ENCODE measurements at regions not wholly inside any gene's neighbourhood (a gene's known extent, or its start where the extent isn't known, plus 50 kb on each side); places are given as distances from the start of the nearest gene placed in this dataset.

DNA sequence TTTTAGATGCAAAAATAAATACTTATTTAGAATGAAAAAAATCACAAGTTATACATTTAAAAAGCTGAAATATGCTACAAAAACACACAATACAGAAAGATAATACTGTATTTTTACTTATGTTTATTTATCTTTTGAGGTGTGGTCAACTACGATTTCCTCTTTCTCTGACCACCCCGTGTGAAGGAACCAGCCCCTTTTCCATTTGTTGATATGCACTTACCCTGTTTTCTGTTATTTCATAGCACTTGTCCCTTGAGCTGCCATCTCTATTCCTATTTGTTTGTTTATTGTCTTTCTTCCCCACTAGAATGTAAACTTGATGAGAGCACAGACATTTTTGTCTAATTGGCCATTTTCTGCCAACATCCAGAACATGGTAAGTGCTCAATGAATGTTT lies 460.5 kb upstream of the TRIB2 start:
- no TSS peak for BruUV-seq (replicated peaks)
- no peaks in the 10 kb centered on the region for H3K36me3 ChIP-seq (ENCODE audit: insufficient read depth, low read length)
- CTCF ChIA-PET (ENCODE audit: unreplicated experiment) = no interaction called here
- H3K9me2 ChIP-seq (ENCODE audit: insufficient read depth, low read length) = no peaks in the 10 kb centered on the region
- no peaks in the 10 kb centered on the region for H4K20me1 ChIP-seq (ENCODE audit: insufficient read depth, low read length)
- no peak overlapping the region for H3K4me2 ChIP-seq (ENCODE audit: low read length)
- no peaks in the 10 kb centered on the region for H3K9me3 ChIP-seq (ENCODE audit: low read length)
- no peak overlapping the region for H3K4me3 ChIP-seq (ENCODE audit: low read depth, low read length, poor library complexity, severe bottlenecking)
- no peak for DNase-seq (ENCODE audit: low spot score)
- H3K4me1 ChIP-seq (ENCODE audit: insufficient read depth, low read length, poor library complexity, severe bottlenecking) = no peaks in the 10 kb centered on the region
- POLR2A ChIA-PET = interaction anchor here (1.0 to 1.4 kb wide), 2 partner anchors 18 to 38 kb away, joined by 3 to 5 read pairs; no protein-coding TSS in a partner anchor
- no peak overlapping the region for H2AFZ ChIP-seq (ENCODE audit: low read length)
- no peaks in the 10 kb centered on the region for H3K79me2 ChIP-seq (ENCODE audit: insufficient read depth, low read depth, low read length)
- no peak overlapping the region for H3K27ac ChIP-seq (ENCODE audit: low read depth, low read length, poor library complexity, severe bottlenecking)
- TF ChIP-seq EZH2phosphoT487 (IDR thresholded peaks at IDR 0.05; ENCODE audit: borderline replicate concordance, low read depth, low read length) = no peak
- TF ChIP-seq, protein P1, sequence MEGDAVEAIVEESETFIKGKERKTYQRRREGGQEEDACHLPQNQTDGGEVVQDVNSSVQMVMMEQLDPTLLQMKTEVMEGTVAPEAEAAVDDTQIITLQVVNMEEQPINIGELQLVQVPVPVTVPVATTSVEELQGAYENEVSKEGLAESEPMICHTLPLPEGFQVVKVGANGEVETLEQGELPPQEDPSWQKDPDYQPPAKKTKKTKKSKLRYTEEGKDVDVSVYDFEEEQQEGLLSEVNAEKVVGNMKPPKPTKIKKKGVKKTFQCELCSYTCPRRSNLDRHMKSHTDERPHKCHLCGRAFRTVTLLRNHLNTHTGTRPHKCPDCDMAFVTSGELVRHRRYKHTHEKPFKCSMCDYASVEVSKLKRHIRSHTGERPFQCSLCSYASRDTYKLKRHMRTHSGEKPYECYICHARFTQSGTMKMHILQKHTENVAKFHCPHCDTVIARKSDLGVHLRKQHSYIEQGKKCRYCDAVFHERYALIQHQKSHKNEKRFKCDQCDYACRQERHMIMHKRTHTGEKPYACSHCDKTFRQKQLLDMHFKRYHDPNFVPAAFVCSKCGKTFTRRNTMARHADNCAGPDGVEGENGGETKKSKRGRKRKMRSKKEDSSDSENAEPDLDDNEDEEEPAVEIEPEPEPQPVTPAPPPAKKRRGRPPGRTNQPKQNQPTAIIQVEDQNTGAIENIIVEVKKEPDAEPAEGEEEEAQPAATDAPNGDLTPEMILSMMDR (conservative IDR thresholded peaks at IDR 0.05; ENCODE audit: low read length) = no peak
- intact Hi-C loops (cut with micrococcal nuclease; ENCODE audit: unreplicated experiment) = no loop called here

DNA sequence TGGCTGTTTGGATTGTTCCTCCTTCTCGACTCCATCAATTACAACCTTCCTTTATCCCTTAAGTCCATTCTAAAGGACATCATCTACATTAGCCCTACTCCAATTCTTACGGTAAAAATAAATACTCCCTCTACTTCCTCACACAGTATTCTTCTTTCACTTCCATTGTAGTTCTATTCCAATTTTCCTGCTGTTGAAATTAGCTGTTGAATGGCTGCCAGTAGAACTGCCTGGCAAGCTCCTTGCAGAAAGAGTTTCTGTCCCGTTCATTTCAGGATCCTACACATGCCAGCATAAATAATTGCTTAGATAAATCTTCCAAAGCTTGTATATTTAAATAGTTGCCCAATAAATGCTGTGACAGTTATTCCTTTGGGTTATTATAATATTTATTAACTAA lies 459.3 kb upstream of the TRIB2 start:
- no peaks in the 10 kb centered on the region for H3K9me3 ChIP-seq (ENCODE audit: low read length)
- H3K4me3 ChIP-seq (ENCODE audit: low read depth, low read length, poor library complexity, severe bottlenecking) = no peak overlapping the region
- no peaks in the 10 kb centered on the region for H3K79me2 ChIP-seq (ENCODE audit: insufficient read depth, low read depth, low read length)
- intact Hi-C loops (cut with micrococcal nuclease; ENCODE audit: unreplicated experiment) = no loop called here
- H3K4me1 ChIP-seq (ENCODE audit: insufficient read depth, low read length, poor library complexity, severe bottlenecking) = no peaks in the 10 kb centered on the region
- no peak overlapping the region for H2AFZ ChIP-seq (ENCODE audit: low read length)
- no peak overlapping the region for H3K4me2 ChIP-seq (ENCODE audit: low read length)
- no peaks in the 10 kb centered on the region for H4K20me1 ChIP-seq (ENCODE audit: insufficient read depth, low read length)
- POLR2A ChIA-PET = interaction anchor here (0.6 to 1.4 kb wide), 4 partner anchors 37 to 431 kb away, joined by 3 to 7 read pairs (median 3); no protein-coding TSS in a partner anchor
- BruUV-seq (replicated peaks) = no TSS peak
- CTCF ChIA-PET (ENCODE audit: unreplicated experiment) = no interaction called here
- H3K27ac ChIP-seq (ENCODE audit: low read depth, low read length, poor library complexity, severe bottlenecking) = no peak overlapping the region
- H3K36me3 ChIP-seq (ENCODE audit: insufficient read depth, low read length) = no peaks in the 10 kb centered on the region
- H3K9me2 ChIP-seq (ENCODE audit: insufficient read depth, low read length) = no peaks in the 10 kb centered on the region
- no peak for TF ChIP-seq EZH2phosphoT487 (IDR thresholded peaks at IDR 0.05; ENCODE audit: borderline replicate concordance, low read depth, low read length)
- TF ChIP-seq, protein P1 (conservative IDR thresholded peaks at IDR 0.05; ENCODE audit: low read length) = no peak
- DNase-seq (ENCODE audit: low spot score) = no peak

DNA sequence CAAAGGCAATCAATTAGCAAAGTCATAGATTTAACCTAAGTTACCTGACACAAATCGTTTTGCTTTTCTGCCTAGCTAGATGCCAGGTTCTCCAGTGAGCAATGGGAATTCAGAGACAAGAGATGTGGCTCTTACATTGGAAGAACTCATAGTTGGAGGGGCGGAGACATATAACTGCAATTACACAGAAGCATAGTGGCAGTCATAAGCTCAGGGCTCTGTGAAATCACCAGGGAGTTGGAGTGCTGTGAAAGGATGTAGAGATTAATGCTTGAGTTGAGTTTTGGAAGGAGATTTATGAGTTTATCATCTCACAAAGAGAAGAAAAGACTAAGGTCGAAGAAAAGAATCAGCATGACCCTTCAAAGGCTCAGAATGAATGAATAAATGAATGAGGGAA lies 457.2 kb upstream of the TRIB2 start:
- Histone ChIP-seq H3K9me2 (ENCODE audit: insufficient read depth, low read length) (no peaks in the 10 kb centered on the region), H3K4me2 (ENCODE audit: low read length) (no peak overlapping the region), H3K4me3 (ENCODE audit: low read depth, low read length, poor library complexity, severe bottlenecking) (no peak overlapping the region), H3K36me3 (ENCODE audit: insufficient read depth, low read length) (no peaks in the 10 kb centered on the region), H3K79me2 (ENCODE audit: insufficient read depth, low read depth, low read length) (no peaks in the 10 kb centered on the region), H2AFZ (ENCODE audit: low read length) (no peak overlapping the region), H3K9me3 (ENCODE audit: low read length) (no peaks in the 10 kb centered on the region), H3K27ac (ENCODE audit: low read depth, low read length, poor library complexity, severe bottlenecking) (no peak overlapping the region), H3K4me1 (ENCODE audit: insufficient read depth, low read length, poor library complexity, severe bottlenecking) (no peaks in the 10 kb centered on the region), H4K20me1 (ENCODE audit: insufficient read depth, low read length) (no peaks in the 10 kb centered on the region)
- ChIA-PET POLR2A (interaction anchor here (1.2 kb wide), 1 partner anchor 12 kb away, joined by 4 read pairs; no protein-coding TSS in a partner anchor), CTCF (ENCODE audit: unreplicated experiment) (no interaction called here)
- no peak for DNase-seq (ENCODE audit: low spot score)
- TF ChIP-seq EZH2phosphoT487 (IDR thresholded peaks at IDR 0.05; ENCODE audit: borderline replicate concordance, low read depth, low read length) = no peak
- TF ChIP-seq, protein P1 (conservative IDR thresholded peaks at IDR 0.05; ENCODE audit: low read length) = no peak
- intact Hi-C loops (cut with micrococcal nuclease; ENCODE audit: unreplicated experiment) = no loop called here
- no TSS peak for BruUV-seq (replicated peaks)
